Activated B cell treated with CpG ODN at 0.5 μM for 24 hours (primary cell): ENCODE measurements at regions not wholly inside any gene's neighbourhood (a gene's known extent, or its start where the extent isn't known, plus 50 kb on each side); places are given as distances from the start of the nearest gene placed in this dataset.

Source experiments
- ATAC-seq: fragments of 200-7000 bp; cut with Tn5 transposase; one replicate; pipeline ENCODE4 v1.10.0; 2021; ENCODE audit warnings: low read depth, mild to moderate bottlenecking, moderate library complexity
- CTCF ChIA-PET: fragments of 350-600 bp; sonication (Branson Sonifier 250); formaldehyde crosslinking; loops from one replicate; lab custom pipeline; 2021; ENCODE audit warnings: antibody characterized with exemption; lab: Charles Lee
- POLR2A ChIA-PET: fragments of 350-600 bp; sonication (Branson Sonifier 250); formaldehyde crosslinking; loops from one replicate; lab custom pipeline; 2021; ENCODE audit warnings: antibody characterized with exemption; lab: Charles Lee
- DNase-seq: peaks from one replicate; pipeline ENCODE4 v3.0.0; 2022
- H3K27ac Mint-ChIP-seq: one replicate; pipeline ENCODE4 v1.8.0; 2020; ENCODE audit warnings: mixed read lengths
- H3K27me3 Mint-ChIP-seq: one replicate; pipeline ENCODE4 v1.8.0; 2021; ENCODE audit warnings: mixed read lengths
- H3K36me3 Mint-ChIP-seq: one replicate; pipeline ENCODE4 v1.8.0; 2021; ENCODE audit warnings: low read depth, mixed read lengths
- H3K4me1 Mint-ChIP-seq: one replicate; pipeline ENCODE4 v1.8.0; 2021; ENCODE audit warnings: mixed read lengths
- H3K4me3 Mint-ChIP-seq: one replicate; pipeline ENCODE4 v1.8.0; 2020; ENCODE audit warnings: mild to moderate bottlenecking, mixed read lengths
- H3K9me3 Mint-ChIP-seq: one replicate; pipeline ENCODE4 v1.8.0; 2020; ENCODE audit warnings: mixed read lengths
- CTCF ChIP-seq: fragments of 200-600 bp; IDR thresholded peaks from one replicate; pipeline ENCODE4 v1.8.0; 2022; ENCODE audit warnings: antibody characterized with exemption, mild to moderate bottlenecking
- intact Hi-C: fragments of 100-400 bp; cut with micrococcal nuclease; formaldehyde crosslinking; loops from one replicate; pipeline ENCODE4 v1.15.1; 2024

GRCh38 chr2:185044323-185044874 lies 446.1 kb downstream of the ZNF804A start:
- H3K4me3 Mint-ChIP-seq, result no peak overlapping the region
- ChIA-PET POLR2A (no interaction called here), CTCF (no interaction called here)
- H3K4me1 Mint-ChIP-seq, result no peaks in the 10 kb centered on the region
- no peak for TF ChIP-seq CTCF
- H3K27me3 Mint-ChIP-seq, result no peaks in the 10 kb centered on the region
- no peak overlapping the region for H3K27ac Mint-ChIP-seq
- ATAC-seq (no peak), DNase-seq (no peak)
- intact Hi-C loops, result no loop called here
- no peaks in the 10 kb centered on the region for H3K36me3 Mint-ChIP-seq
- peaks cover 25% of the 10 kb centered on the region for H3K9me3 Mint-ChIP-seq

- no peak for TF ChIP-seq CTCF
- CTCF ChIA-PET, result no interaction called here
- ATAC-seq, result no peak
- intact Hi-C loops, result no loop called here
- Mint-ChIP-seq H3K9me3 (peaks cover 6% of the 10 kb centered on the region), H3K27me3 (no peaks in the 10 kb centered on the region), H3K4me1 (no peaks in the 10 kb centered on the region), H3K36me3 (no peaks in the 10 kb centered on the region), H3K4me3 (no peak overlapping the region), H3K27ac (no peak overlapping the region)
- POLR2A ChIA-PET, result no interaction called here
- no peak for DNase-seq
Measured at GRCh38 chr2:185050804-185051203, 452.5 kb downstream of the ZNF804A start.

DNA sequence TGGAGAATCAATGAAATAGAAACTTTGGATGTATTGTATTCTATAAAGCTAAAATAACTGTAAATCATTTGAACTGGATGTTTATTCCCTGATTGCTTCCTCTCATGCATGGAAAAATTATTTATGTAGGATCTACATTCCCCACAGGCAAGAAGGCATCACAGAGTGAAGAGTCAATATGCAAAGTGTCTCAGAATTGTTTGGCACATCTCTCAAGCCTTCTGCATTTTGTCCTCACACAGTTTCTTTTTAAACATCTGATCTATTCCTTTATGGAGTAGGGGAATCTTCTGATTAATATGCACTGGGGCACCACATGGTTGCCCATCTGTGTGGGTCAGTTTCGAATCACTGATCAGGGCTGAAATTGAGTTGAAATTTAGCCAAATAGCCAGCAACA lies 465.4 kb downstream of the ZNF804A start:
- ChIA-PET POLR2A (no interaction called here), CTCF (no interaction called here)
- no peaks in the 10 kb centered on the region for H3K27me3 Mint-ChIP-seq
- H3K36me3 Mint-ChIP-seq, result no peaks in the 10 kb centered on the region
- TF ChIP-seq CTCF, result no peak
- ATAC-seq (no peak), DNase-seq (no peak)
- no peaks in the 10 kb centered on the region for H3K4me1 Mint-ChIP-seq
- H3K9me3 Mint-ChIP-seq, result peaks cover 5% of the 10 kb centered on the region
- intact Hi-C loops, result no loop called here
- H3K4me3 Mint-ChIP-seq, result no peak overlapping the region
- no peak overlapping the region for H3K27ac Mint-ChIP-seq

- no peaks in the 10 kb centered on the region for H3K36me3 Mint-ChIP-seq
- H3K27me3 Mint-ChIP-seq, result no peaks in the 10 kb centered on the region
- intact Hi-C loops, result no loop called here
- no peaks in the 10 kb centered on the region for H3K4me1 Mint-ChIP-seq
- POLR2A ChIA-PET, result no interaction called here
- DNase-seq (no peak), ATAC-seq (no peak)
- H3K9me3 Mint-ChIP-seq, result no peaks in the 10 kb centered on the region
- TF ChIP-seq CTCF, result no peak
- CTCF ChIA-PET, result no interaction called here
- no peak overlapping the region for H3K27ac Mint-ChIP-seq
- H3K4me3 Mint-ChIP-seq, result no peak overlapping the region
Measured at GRCh38 chr2:185066128-185066527, 467.8 kb downstream of the ZNF804A start.

DNA sequence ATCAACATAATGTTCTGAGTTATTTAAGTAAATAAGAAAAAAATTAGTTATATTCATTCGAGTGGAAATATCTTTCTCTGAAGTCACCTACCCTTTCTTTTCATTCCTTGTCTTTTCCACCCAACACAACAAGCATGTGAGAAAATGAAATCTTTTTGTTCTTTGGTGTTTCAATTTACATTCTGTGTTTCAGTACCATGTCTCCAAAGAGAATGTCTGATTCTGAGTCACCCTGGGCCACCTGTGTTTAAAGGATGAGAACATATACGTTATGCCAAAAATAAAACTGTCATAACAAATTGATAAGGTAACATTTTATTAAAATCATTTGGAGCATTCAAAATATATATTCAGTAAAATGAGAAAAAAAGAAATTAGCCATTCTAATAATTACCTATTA lies 470.8 kb downstream of the ZNF804A start:
- no peaks in the 10 kb centered on the region for H3K4me1 Mint-ChIP-seq
- ATAC-seq (no peak), DNase-seq (no peak)
- no peak overlapping the region for H3K27ac Mint-ChIP-seq
- CTCF ChIA-PET, result no interaction called here
- H3K4me3 Mint-ChIP-seq, result no peak overlapping the region
- POLR2A ChIA-PET, result no interaction called here
- intact Hi-C loops, result no loop called here
- H3K36me3 Mint-ChIP-seq, result no peaks in the 10 kb centered on the region
- TF ChIP-seq CTCF, result no peak
- no peaks in the 10 kb centered on the region for H3K27me3 Mint-ChIP-seq
- H3K9me3 Mint-ChIP-seq, result no peaks in the 10 kb centered on the region
